ENCODE measurements at regions not wholly inside any gene's neighbourhood (a gene's known extent, or its start where the extent isn't known, plus 50 kb on each side); places are given as distances from the start of the nearest gene placed in this dataset.
"Not testable (repeated sequence)": the region's sequence is repeated elsewhere in the genome, so short reads cannot be mapped to it uniquely, and the experiment has no call there.

- H3K27me3 ChIP-seq (replicated peaks in 1 of 2; ENCODE audit: control insufficient read depth in 2 of 2, extremely low read depth in 1 of 2, insufficient read depth in 2 of 2, low read length in 1 of 2), result no peaks in the 10 kb centered on the region
- H3K36me3 ChIP-seq (ENCODE audit: control insufficient read depth in 2 of 2, extremely low read depth in 1 of 2, insufficient read depth in 1 of 2, low read length in 1 of 2), result no peaks in the 10 kb centered on the region
- Mint-ChIP-seq H3K27ac (no peak overlapping the region), H3K4me3 (no peak overlapping the region), H3K36me3 (no peaks in the 10 kb centered on the region), H3K27me3 (no peaks in the 10 kb centered on the region), H3K9me3 (peaks cover 0 to 1% (median 0%) of the 10 kb centered on the region in 3 donors), H3K4me1 (no peaks in the 10 kb centered on the region)
- DNase-seq, result no peak
- CTCF ChIA-PET, result interaction anchor here (0.6 kb wide), 3 partner anchors 11 to 74 kb away, joined by 3 read pairs; no protein-coding TSS in a partner anchor
- WGBS (ENCODE audit: insufficient coverage), result no CpG with 5 or more reads among the region's 1 CpG
- H3K4me3 ChIP-seq (ENCODE audit: control insufficient read depth in 1 of 2, extremely low read depth in 1 of 2, low read length in 1 of 2), result no peak overlapping the region
- H3K9me3 ChIP-seq, result no peaks in the 10 kb centered on the region
- no peaks in the 10 kb centered on the region for H3K4me1 ChIP-seq (ENCODE audit: control insufficient read depth in 1 of 2, extremely low read depth in 1 of 2, insufficient read depth in 2 of 2, low read length in 2 of 2)
- H3K27ac ChIP-seq (ENCODE audit: low read length), result no peak overlapping the region
- POLR2A ChIA-PET, result interaction anchor here in 1 of 2 donors (0.5 to 0.6 kb wide), 2 partner anchors 12 to 50 kb away, joined by 3 to 7 read pairs; no protein-coding TSS in a partner anchor
- ATAC-seq (replicated peaks in 1 of 4), result no peak
Measured at GRCh38 chr5:103881560-103881959, 319.0 kb upstream of the NUDT12 start.

DNA sequence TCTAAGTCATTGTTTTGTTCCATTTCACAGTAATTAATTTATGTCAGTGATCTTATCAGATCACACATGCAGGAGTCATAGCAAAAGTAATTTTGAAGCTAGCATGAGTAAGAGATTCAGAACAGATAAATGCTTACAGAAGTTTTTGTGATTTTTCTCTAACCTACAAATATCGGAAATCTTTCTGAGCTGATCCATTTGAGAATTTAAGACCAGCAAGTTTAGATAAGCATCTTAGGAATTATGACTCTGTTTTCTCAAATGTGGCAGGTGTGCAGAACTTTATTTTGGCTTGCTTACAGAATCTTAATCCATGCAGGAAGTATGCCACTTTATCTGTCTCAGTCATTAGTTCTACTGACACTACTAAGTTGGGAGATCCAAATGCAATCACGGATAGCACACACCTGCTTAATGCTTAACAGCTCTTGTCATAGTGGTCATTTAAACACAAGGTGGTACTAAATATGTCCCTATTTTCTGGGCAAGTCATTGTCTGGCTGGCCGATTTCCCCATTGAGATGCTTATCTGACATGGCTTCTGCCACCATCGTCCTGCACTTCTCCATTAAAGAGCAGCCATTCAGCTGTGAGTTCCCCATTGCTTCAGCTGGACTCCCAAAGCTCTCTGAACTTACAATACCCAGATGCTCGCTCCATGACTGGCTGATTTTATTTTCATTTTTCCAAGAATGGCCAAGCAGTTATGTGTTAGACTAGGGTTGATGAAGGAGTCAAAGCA, 305.4 kb upstream of the NUDT12 start:
- POLR2A ChIA-PET, result interaction anchor here in 1 of 2 donors (0.6 kb wide), 1 partner anchor 553 kb away, joined by 3 read pairs; no protein-coding TSS in a partner anchor
- no peak overlapping the region for H3K4me3 Mint-ChIP-seq

DNA sequence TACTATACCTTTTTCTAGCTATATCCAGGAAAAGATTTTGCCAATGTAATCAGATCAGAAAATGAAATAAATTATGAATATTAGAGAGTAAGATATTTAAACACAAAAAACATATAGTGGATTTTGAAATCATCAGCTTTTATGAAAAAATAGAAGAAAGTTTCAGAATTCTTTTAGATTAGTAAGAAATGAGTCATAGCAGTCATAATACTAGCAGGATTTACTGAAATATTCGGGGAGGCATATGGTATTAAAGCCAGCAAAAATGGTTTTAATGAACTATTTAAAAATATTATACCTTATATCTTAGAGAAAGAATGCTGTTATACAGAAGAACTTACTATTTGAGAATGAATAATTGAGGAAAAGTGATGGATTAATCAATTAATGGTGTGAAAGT, 303.6 kb upstream of the NUDT12 start:
- Histone ChIP-seq H3K27ac (ENCODE audit: low read length) (no peak overlapping the region), H3K9me3 (no peaks in the 10 kb centered on the region), H3K4me3 (ENCODE audit: control insufficient read depth in 1 of 2, extremely low read depth in 1 of 2, low read length in 1 of 2) (no peak overlapping the region), H3K36me3 (ENCODE audit: control insufficient read depth in 2 of 2, extremely low read depth in 1 of 2, insufficient read depth in 1 of 2, low read length in 1 of 2) (no peaks in the 10 kb centered on the region), H3K4me1 (ENCODE audit: control insufficient read depth in 1 of 2, extremely low read depth in 1 of 2, insufficient read depth in 2 of 2, low read length in 2 of 2) (no peaks in the 10 kb centered on the region), H3K27me3 (replicated peaks in 1 of 2; ENCODE audit: control insufficient read depth in 2 of 2, extremely low read depth in 1 of 2, insufficient read depth in 2 of 2, low read length in 1 of 2) (no peaks in the 10 kb centered on the region)
- Mint-ChIP-seq H3K9me3 (peaks cover 4 to 10% (median 8%) of the 10 kb centered on the region in 3 donors), H3K36me3 (no peaks in the 10 kb centered on the region), H3K4me3 (no peak overlapping the region), H3K4me1 (no peaks in the 10 kb centered on the region), H3K27me3 (no peaks in the 10 kb centered on the region), H3K27ac (no peak overlapping the region)
- no peak for DNase-seq
- WGBS (ENCODE audit: insufficient coverage), result no CpG with 5 or more reads among the region's 1 CpG
- no peak for ATAC-seq (replicated peaks in 1 of 4)
- POLR2A ChIA-PET, result no interaction called here
- CTCF ChIA-PET, result no interaction called here

More for the DNA sequence above, 305.4 kb upstream of the NUDT12 start:
- Mint-ChIP-seq H3K27me3 (no peaks in the 10 kb centered on the region), H3K27ac (no peak overlapping the region), H3K4me1 (no peaks in the 10 kb centered on the region), H3K36me3 (no peaks in the 10 kb centered on the region), H3K9me3 (peaks cover 0 to 10% (median 10%) of the 10 kb centered on the region in 3 donors)
- H3K27ac ChIP-seq (ENCODE audit: low read length), result no peak overlapping the region
- ATAC-seq (replicated peaks in 1 of 4), result no peak
- WGBS (ENCODE audit: insufficient coverage), result 48% methylated on average over 3 of the region's 5 CpGs
- no peak overlapping the region for H3K4me3 ChIP-seq (ENCODE audit: control insufficient read depth in 1 of 2, extremely low read depth in 1 of 2, low read length in 1 of 2)
- H3K4me1 ChIP-seq (ENCODE audit: control insufficient read depth in 1 of 2, extremely low read depth in 1 of 2, insufficient read depth in 2 of 2, low read length in 2 of 2), result no peaks in the 10 kb centered on the region
- no peak for DNase-seq
- no peaks in the 10 kb centered on the region for H3K9me3 ChIP-seq
- CTCF ChIA-PET, result interaction anchor here in 1 of 2 donors (0.7 kb wide), 1 partner anchor 18 kb away, joined by 3 read pairs; no protein-coding TSS in a partner anchor
- H3K36me3 ChIP-seq (ENCODE audit: control insufficient read depth in 2 of 2, extremely low read depth in 1 of 2, insufficient read depth in 1 of 2, low read length in 1 of 2), result no peaks in the 10 kb centered on the region
- no peaks in the 10 kb centered on the region for H3K27me3 ChIP-seq (replicated peaks in 1 of 2; ENCODE audit: control insufficient read depth in 2 of 2, extremely low read depth in 1 of 2, insufficient read depth in 2 of 2, low read length in 1 of 2)

GRCh38 chr5:103862398-103862797, 299.8 kb upstream of the NUDT12 start:
- no peak overlapping the region for H3K27ac ChIP-seq (ENCODE audit: low read length)
- peaks cover 2% of the 10 kb centered on the region for H3K9me3 ChIP-seq
- no peaks in the 10 kb centered on the region for H3K27me3 ChIP-seq (replicated peaks in 1 of 2; ENCODE audit: control insufficient read depth in 2 of 2, extremely low read depth in 1 of 2, insufficient read depth in 2 of 2, low read length in 1 of 2)
- no peak for ATAC-seq (replicated peaks in 1 of 4)
- Mint-ChIP-seq H3K27ac (no peak overlapping the region), H3K4me3 (no peak overlapping the region), H3K36me3 (no peaks in the 10 kb centered on the region), H3K9me3 (peaks cover 4 to 13% (median 11%) of the 10 kb centered on the region in 3 donors), H3K27me3 (no peaks in the 10 kb centered on the region), H3K4me1 (no peaks in the 10 kb centered on the region)
- POLR2A ChIA-PET, result no interaction called here
- no peaks in the 10 kb centered on the region for H3K36me3 ChIP-seq (ENCODE audit: control insufficient read depth in 2 of 2, extremely low read depth in 1 of 2, insufficient read depth in 1 of 2, low read length in 1 of 2)
- DNase-seq, result no peak
- 59% methylated on average over 2 of the region's 3 CpGs for WGBS (ENCODE audit: insufficient coverage)
- no peak overlapping the region for H3K4me3 ChIP-seq (ENCODE audit: control insufficient read depth in 1 of 2, extremely low read depth in 1 of 2, low read length in 1 of 2)
- H3K4me1 ChIP-seq (ENCODE audit: control insufficient read depth in 1 of 2, extremely low read depth in 1 of 2, insufficient read depth in 2 of 2, low read length in 2 of 2), result no peaks in the 10 kb centered on the region
- CTCF ChIA-PET, result no interaction called here

- ChIA-PET CTCF (no interaction called here), POLR2A (no interaction called here)
- WGBS (ENCODE audit: insufficient coverage), result no CpG with 5 or more reads among the region's 3 CpGs
Measured at GRCh38 chr5:103860327-103860726, 297.7 kb upstream of the NUDT12 start.

DNA sequence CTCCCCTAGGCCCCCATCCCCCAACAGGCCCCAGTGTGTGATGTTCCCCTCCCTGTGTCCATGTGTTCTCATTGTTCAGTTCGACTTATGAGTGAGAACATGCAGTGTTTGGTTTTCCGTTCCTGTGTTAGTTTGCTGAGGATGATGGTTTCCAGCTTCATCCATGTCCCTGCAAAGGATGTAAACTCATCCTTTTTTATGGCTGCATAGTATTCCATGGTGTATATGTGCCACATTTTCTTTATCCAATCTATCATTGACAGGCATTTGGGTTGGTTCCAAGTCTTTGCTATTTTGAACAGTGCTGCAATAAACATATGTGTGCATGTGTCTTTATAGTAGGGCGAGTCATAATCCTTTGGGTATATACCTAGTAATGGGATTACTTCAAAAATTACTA, 295.8 kb upstream of the NUDT12 start:
- DNase-seq; H3K27me3 Mint-ChIP-seq; H3K36me3 Mint-ChIP-seq; H3K27ac Mint-ChIP-seq; H3K4me3 Mint-ChIP-seq; ATAC-seq (replicated peaks in 1 of 4); H3K9me3 ChIP-seq; H3K27ac ChIP-seq (ENCODE audit: low read length); CTCF ChIA-PET; H3K36me3 ChIP-seq (ENCODE audit: control insufficient read depth in 2 of 2, extremely low read depth in 1 of 2, insufficient read depth in 1 of 2, low read length in 1 of 2); H3K4me1 Mint-ChIP-seq; H3K4me3 ChIP-seq (ENCODE audit: control insufficient read depth in 1 of 2, extremely low read depth in 1 of 2, low read length in 1 of 2); H3K4me1 ChIP-seq (ENCODE audit: control insufficient read depth in 1 of 2, extremely low read depth in 1 of 2, insufficient read depth in 2 of 2, low read length in 2 of 2); H3K27me3 ChIP-seq (replicated peaks in 1 of 2; ENCODE audit: control insufficient read depth in 2 of 2, extremely low read depth in 1 of 2, insufficient read depth in 2 of 2, low read length in 1 of 2): not testable (repeated sequence)
- WGBS (ENCODE audit: insufficient coverage), result no CpG with 5 or more reads among the region's 3 CpGs
- POLR2A ChIA-PET, result interaction anchor here in 1 of 2 donors (0.7 kb wide), 1 partner anchor 30 kb away, joined by 3 read pairs; no protein-coding TSS in a partner anchor
- H3K9me3 Mint-ChIP-seq, result peaks cover 7 to 18% (median 18%) of the 10 kb centered on the region in 3 donors

More at GRCh38 chr5:103860327-103860726, 297.7 kb upstream of the NUDT12 start:
- H3K9me3 ChIP-seq, result peaks cover 2% of the 10 kb centered on the region
- H3K4me1 ChIP-seq (ENCODE audit: control insufficient read depth in 1 of 2, extremely low read depth in 1 of 2, insufficient read depth in 2 of 2, low read length in 2 of 2), result no peaks in the 10 kb centered on the region
- ATAC-seq (replicated peaks in 1 of 4) (no peak), DNase-seq (no peak)
- Mint-ChIP-seq H3K9me3 (peaks cover 9 to 20% (median 16%) of the 10 kb centered on the region in 3 donors), H3K27me3 (no peaks in the 10 kb centered on the region), H3K4me3 (no peak overlapping the region), H3K27ac (no peak overlapping the region), H3K4me1 (no peaks in the 10 kb centered on the region), H3K36me3 (no peaks in the 10 kb centered on the region)
- no peaks in the 10 kb centered on the region for H3K36me3 ChIP-seq (ENCODE audit: control insufficient read depth in 2 of 2, extremely low read depth in 1 of 2, insufficient read depth in 1 of 2, low read length in 1 of 2)
- H3K4me3 ChIP-seq (ENCODE audit: control insufficient read depth in 1 of 2, extremely low read depth in 1 of 2, low read length in 1 of 2), result no peak overlapping the region
- no peak overlapping the region for H3K27ac ChIP-seq (ENCODE audit: low read length)
- no peaks in the 10 kb centered on the region for H3K27me3 ChIP-seq (replicated peaks in 1 of 2; ENCODE audit: control insufficient read depth in 2 of 2, extremely low read depth in 1 of 2, insufficient read depth in 2 of 2, low read length in 1 of 2)

Data from T-cell (primary cell).